ENCODE measurements at regions not wholly inside any gene's neighbourhood (a gene's known extent, or its start where the extent isn't known, plus 50 kb on each side); places are given as distances from the start of the nearest gene placed in this dataset.

DNA sequence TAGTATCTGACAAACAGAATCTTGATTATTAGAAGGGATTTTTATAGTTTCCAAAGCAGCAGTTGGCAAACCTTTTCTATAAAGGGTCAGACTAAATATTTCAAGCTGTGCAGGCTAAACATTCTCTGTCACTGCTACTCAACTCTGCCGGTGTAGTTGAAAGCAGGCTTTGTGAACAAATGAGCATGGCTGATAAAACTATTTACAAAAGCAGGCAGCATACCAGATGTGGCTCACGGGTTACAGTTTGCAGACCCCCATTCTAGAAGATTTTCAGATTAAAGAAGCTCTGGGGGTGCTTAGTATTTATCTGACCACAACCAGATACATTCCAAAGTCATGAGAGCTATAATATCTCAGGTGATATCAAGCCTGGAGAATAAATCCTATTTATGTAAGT is 1017.5 kb downstream of the SORCS1 start:
- H3K4me1 Mint-ChIP-seq, result peaks cover 9% of the 10 kb centered on the region; the same call in 2 of the 3 replicates
- H3K9me2 ChIP-seq (ENCODE audit: insufficient read depth), result no peaks in the 10 kb centered on the region
- H3K4me2 ChIP-seq, result no peak overlapping the region
- H3K36me3 Mint-ChIP-seq (ENCODE audit: low read depth), result no peaks in the 10 kb centered on the region
- H3F3A ChIP-seq (replicated peaks; ENCODE audit: low read depth), result no peaks in the 10 kb centered on the region
- TF ChIP-seq JUNB (IDR thresholded peaks at IDR 0.05; ENCODE audit: unreplicated experiment), result no peak
- TF ChIP-seq, protein P1, sequence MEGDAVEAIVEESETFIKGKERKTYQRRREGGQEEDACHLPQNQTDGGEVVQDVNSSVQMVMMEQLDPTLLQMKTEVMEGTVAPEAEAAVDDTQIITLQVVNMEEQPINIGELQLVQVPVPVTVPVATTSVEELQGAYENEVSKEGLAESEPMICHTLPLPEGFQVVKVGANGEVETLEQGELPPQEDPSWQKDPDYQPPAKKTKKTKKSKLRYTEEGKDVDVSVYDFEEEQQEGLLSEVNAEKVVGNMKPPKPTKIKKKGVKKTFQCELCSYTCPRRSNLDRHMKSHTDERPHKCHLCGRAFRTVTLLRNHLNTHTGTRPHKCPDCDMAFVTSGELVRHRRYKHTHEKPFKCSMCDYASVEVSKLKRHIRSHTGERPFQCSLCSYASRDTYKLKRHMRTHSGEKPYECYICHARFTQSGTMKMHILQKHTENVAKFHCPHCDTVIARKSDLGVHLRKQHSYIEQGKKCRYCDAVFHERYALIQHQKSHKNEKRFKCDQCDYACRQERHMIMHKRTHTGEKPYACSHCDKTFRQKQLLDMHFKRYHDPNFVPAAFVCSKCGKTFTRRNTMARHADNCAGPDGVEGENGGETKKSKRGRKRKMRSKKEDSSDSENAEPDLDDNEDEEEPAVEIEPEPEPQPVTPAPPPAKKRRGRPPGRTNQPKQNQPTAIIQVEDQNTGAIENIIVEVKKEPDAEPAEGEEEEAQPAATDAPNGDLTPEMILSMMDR (conservative IDR thresholded peaks at IDR 0.05; ENCODE audit: low read depth in 2 of 2), result no peak
- TF ChIP-seq, protein P2, sequence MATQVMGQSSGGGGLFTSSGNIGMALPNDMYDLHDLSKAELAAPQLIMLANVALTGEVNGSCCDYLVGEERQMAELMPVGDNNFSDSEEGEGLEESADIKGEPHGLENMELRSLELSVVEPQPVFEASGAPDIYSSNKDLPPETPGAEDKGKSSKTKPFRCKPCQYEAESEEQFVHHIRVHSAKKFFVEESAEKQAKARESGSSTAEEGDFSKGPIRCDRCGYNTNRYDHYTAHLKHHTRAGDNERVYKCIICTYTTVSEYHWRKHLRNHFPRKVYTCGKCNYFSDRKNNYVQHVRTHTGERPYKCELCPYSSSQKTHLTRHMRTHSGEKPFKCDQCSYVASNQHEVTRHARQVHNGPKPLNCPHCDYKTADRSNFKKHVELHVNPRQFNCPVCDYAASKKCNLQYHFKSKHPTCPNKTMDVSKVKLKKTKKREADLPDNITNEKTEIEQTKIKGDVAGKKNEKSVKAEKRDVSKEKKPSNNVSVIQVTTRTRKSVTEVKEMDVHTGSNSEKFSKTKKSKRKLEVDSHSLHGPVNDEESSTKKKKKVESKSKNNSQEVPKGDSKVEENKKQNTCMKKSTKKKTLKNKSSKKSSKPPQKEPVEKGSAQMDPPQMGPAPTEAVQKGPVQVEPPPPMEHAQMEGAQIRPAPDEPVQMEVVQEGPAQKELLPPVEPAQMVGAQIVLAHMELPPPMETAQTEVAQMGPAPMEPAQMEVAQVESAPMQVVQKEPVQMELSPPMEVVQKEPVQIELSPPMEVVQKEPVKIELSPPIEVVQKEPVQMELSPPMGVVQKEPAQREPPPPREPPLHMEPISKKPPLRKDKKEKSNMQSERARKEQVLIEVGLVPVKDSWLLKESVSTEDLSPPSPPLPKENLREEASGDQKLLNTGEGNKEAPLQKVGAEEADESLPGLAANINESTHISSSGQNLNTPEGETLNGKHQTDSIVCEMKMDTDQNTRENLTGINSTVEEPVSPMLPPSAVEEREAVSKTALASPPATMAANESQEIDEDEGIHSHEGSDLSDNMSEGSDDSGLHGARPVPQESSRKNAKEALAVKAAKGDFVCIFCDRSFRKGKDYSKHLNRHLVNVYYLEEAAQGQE (IDR thresholded peaks at IDR 0.05; ENCODE audit: unreplicated experiment), result no peak
- no peak for TF ChIP-seq ZNF114 (CRISPR knock-in tag; IDR thresholded peaks at IDR 0.05)
- TF ChIP-seq EZH2 (IDR thresholded peaks at IDR 0.05; ENCODE audit: low read depth, unreplicated experiment), result no peak
- TF ChIP-seq STAT1 (IDR thresholded peaks at IDR 0.05; ENCODE audit: unreplicated experiment), result no peak
- TF ChIP-seq, protein P3, sequence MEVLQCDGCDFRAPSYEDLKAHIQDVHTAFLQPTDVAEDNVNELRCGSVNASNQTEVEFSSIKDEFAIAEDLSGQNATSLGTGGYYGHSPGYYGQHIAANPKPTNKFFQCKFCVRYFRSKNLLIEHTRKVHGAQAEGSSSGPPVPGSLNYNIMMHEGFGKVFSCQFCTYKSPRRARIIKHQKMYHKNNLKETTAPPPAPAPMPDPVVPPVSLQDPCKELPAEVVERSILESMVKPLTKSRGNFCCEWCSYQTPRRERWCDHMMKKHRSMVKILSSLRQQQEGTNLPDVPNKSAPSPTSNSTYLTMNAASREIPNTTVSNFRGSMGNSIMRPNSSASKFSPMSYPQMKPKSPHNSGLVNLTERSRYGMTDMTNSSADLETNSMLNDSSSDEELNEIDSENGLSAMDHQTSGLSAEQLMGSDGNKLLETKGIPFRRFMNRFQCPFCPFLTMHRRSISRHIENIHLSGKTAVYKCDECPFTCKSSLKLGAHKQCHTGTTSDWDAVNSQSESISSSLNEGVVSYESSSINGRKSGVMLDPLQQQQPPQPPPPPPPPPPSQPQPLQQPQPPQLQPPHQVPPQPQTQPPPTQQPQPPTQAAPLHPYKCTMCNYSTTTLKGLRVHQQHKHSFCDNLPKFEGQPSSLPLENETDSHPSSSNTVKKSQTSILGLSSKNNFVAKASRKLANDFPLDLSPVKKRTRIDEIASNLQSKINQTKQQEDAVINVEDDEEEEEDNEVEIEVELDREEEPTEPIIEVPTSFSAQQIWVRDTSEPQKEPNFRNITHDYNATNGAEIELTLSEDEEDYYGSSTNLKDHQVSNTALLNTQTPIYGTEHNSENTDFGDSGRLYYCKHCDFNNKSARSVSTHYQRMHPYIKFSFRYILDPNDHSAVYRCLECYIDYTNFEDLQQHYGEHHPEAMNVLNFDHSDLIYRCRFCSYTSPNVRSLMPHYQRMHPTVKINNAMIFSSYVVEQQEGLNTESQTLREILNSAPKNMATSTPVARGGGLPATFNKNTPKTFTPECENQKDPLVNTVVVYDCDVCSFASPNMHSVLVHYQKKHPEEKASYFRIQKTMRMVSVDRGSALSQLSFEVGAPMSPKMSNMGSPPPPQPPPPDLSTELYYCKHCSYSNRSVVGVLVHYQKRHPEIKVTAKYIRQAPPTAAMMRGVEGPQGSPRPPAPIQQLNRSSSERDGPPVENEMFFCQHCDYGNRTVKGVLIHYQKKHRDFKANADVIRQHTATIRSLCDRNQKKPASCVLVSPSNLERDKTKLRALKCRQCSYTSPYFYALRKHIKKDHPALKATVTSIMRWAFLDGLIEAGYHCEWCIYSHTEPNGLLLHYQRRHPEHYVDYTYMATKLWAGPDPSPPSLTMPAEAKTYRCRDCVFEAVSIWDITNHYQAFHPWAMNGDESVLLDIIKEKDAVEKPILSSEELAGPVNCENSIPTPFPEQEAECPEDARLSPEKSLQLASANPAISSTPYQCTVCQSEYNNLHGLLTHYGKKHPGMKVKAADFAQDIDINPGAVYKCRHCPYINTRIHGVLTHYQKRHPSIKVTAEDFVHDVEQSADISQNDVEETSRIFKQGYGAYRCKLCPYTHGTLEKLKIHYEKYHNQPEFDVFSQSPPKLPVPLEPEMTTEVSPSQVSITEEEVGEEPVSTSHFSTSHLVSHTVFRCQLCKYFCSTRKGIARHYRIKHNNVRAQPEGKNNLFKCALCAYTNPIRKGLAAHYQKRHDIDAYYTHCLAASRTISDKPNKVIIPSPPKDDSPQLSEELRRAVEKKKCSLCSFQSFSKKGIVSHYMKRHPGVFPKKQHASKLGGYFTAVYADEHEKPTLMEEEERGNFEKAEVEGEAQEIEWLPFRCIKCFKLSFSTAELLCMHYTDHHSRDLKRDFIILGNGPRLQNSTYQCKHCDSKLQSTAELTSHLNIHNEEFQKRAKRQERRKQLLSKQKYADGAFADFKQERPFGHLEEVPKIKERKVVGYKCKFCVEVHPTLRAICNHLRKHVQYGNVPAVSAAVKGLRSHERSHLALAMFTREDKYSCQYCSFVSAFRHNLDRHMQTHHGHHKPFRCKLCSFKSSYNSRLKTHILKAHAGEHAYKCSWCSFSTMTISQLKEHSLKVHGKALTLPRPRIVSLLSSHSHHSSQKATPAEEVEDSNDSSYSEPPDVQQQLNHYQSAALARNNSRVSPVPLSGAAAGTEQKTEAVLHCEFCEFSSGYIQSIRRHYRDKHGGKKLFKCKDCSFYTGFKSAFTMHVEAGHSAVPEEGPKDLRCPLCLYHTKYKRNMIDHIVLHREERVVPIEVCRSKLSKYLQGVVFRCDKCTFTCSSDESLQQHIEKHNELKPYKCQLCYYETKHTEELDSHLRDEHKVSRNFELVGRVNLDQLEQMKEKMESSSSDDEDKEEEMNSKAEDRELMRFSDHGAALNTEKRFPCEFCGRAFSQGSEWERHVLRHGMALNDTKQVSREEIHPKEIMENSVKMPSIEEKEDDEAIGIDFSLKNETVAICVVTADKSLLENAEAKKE (CRISPR knock-in tag; IDR thresholded peaks at IDR 0.05), result no peak
- TF ChIP-seq NANOG (IDR thresholded peaks at IDR 0.05; ENCODE audit: borderline replicate concordance), result no peak
- TF ChIP-seq EZH2phosphoT487 (IDR thresholded peaks at IDR 0.05; ENCODE audit: unreplicated experiment), result no peak
- no peak for TF ChIP-seq CREB1 (CRISPR knock-in tag; IDR thresholded peaks at IDR 0.05; ENCODE audit: low read depth)
- TF ChIP-seq, protein P4, sequence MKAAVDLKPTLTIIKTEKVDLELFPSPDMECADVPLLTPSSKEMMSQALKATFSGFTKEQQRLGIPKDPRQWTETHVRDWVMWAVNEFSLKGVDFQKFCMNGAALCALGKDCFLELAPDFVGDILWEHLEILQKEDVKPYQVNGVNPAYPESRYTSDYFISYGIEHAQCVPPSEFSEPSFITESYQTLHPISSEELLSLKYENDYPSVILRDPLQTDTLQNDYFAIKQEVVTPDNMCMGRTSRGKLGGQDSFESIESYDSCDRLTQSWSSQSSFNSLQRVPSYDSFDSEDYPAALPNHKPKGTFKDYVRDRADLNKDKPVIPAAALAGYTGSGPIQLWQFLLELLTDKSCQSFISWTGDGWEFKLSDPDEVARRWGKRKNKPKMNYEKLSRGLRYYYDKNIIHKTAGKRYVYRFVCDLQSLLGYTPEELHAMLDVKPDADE (IDR thresholded peaks at IDR 0.05), result no peak
- no peak for TF ChIP-seq ZNF331 (CRISPR knock-in tag; IDR thresholded peaks at IDR 0.05; ENCODE audit: low read depth)
- TF ChIP-seq POLR2AphosphoS5 (IDR thresholded peaks at IDR 0.05; ENCODE audit: low read depth), result no peak
- no peak overlapping the region for H3K4me3 Mint-ChIP-seq
- H3K4me1 ChIP-seq (ENCODE audit: insufficient read depth), result no peaks in the 10 kb centered on the region
- H3K27ac Mint-ChIP-seq, result no peak overlapping the region
- no peaks in the 10 kb centered on the region for H3K36me3 ChIP-seq (ENCODE audit: insufficient read depth)
- H4K20me1 ChIP-seq (replicated peaks; ENCODE audit: insufficient read depth), result no peaks in the 10 kb centered on the region
- H3K4me3 ChIP-seq, result no peak overlapping the region
- DNase-seq (ENCODE audit: low spot score) (no peak), ATAC-seq (no peak)
- H3K27me3 ChIP-seq (ENCODE audit: insufficient read depth), result no peaks in the 10 kb centered on the region
- no peaks in the 10 kb centered on the region for H3K27me3 Mint-ChIP-seq (ENCODE audit: insufficient read depth, low read depth, poor library complexity)
- no peak overlapping the region for H2AFZ ChIP-seq
- no peaks in the 10 kb centered on the region for H3K9me3 Mint-ChIP-seq
- no peak overlapping the region for H3K27ac ChIP-seq (ENCODE audit: low read depth)
- H3K79me2 ChIP-seq (replicated peaks; ENCODE audit: insufficient read depth), result no peaks in the 10 kb centered on the region

Data from GM23338 (cell line).